HG03432 (cell line): ENCODE measurements at regions not wholly inside any gene's neighbourhood (a gene's known extent, or its start where the extent isn't known, plus 50 kb on each side); places are given as distances from the start of the nearest gene placed in this dataset.

Experiments
- ATAC-seq: cut with Tn5 transposase; IDR thresholded peaks from one replicate; pipeline ENCODE4 v1.9.1; 2021; ENCODE audit warnings: mild to moderate bottlenecking, moderate library complexity; ENCODE audit not compliant: unreplicated experiment

DNA sequence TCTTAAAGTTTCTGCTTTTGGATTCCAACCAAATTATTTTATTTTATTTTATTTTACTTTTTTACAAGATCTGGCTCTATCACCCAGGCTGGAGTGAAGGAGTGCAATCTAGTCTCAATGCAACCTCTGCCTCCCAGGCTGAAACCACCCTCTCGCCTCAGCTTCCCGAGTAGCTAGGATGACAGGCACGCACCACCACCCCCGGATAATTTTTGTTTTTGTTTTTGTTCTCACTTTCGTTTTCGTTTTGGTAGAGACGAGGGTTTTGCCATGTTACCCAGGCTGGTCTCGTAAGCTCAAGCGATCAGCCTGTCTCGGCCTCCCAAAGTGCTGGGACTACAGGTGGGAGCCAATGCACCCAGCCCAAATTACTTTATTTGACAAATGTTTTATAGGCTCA is 219.8 kb downstream of the ETS1 start:
- ATAC-seq: peak; percentile 86

DNA sequence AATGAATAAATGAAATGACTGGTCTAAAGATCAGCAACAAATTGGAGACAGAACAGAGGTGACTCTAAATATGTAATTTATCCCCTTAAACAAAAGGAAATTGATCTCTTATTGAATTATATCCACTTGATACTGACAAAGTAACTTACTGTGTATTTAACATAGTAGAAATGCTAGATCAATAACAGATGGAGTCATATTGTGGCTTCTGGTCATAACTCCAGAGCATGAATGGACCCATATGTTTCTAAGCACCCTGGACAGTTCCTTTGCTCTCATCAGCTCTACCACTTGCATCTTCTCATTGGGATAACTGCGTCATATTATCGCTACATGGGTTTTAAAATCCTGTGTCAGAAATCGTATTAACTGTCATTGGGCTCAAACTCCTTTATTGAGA is 222.3 kb downstream of the ETS1 start:
- ATAC-seq: no peak

- no peak for ATAC-seq
Observed at GRCh38 chr11:128361451-128362020, 225.8 kb downstream of the ETS1 start.

DNA sequence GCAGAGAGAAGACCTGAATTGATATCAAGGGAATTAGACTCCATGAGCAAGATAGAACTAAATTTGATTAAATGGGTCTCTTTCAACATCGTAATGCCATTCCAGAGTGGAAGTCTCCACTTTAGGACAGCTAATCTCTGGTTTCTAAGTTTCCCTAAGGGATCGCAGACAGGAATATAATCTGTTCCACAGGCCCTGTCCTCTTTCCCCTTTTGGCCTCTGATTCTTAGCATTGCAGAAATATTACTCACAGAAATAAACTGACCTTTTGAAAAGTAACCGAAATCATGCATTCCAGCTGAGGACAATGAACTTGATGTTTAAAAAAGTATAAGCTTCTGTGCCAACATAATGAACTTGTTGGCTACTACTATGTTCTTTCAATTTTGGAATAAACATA is 227.8 kb downstream of the ETS1 start:
- ATAC-seq: no peak

- no peak for ATAC-seq
Observed at GRCh38 chr11:128357073-128357472, 230.3 kb downstream of the ETS1 start.

- no peak for ATAC-seq
Observed at GRCh38 chr11:128355558-128355957, 231.8 kb downstream of the ETS1 start.

DNA sequence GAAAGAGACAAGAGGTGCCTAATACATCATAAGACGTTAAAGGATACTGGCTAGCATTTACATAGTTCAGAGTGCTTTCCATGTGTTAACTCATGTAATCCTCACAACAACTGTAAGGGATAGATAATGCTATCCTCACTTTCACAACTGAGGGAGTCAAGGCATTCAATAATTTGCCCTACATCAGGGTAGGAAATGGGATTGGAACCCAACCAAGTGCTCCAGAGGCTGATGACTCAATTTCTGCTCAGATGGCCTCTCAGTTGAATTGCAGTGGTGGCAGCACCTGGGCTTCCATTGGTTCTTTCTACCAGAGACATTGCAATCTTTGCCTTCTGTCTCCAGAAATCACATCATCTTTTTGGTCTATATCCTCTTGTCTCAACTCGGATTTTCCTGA is 232.9 kb downstream of the ETS1 start:
- no peak for ATAC-seq

DNA sequence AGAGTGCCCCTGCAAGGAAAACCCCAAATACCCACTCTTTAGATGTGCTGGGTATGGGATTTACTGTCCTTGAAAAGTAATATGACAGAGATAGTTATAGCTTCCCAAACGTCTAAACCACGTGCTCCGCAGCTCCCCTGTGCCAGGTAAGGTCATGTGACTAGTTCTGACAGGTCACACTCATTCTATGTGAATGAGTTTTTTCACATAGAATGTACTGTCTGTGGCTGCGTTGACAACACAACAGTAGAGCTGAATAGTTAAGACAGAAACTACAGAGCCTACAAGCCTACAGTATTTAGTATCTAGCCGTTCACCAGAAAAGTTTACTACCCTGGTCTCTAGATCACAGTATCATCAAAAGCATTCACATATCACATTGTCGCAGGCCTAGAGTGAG is 236.2 kb downstream of the ETS1 start:
- no peak for ATAC-seq

DNA sequence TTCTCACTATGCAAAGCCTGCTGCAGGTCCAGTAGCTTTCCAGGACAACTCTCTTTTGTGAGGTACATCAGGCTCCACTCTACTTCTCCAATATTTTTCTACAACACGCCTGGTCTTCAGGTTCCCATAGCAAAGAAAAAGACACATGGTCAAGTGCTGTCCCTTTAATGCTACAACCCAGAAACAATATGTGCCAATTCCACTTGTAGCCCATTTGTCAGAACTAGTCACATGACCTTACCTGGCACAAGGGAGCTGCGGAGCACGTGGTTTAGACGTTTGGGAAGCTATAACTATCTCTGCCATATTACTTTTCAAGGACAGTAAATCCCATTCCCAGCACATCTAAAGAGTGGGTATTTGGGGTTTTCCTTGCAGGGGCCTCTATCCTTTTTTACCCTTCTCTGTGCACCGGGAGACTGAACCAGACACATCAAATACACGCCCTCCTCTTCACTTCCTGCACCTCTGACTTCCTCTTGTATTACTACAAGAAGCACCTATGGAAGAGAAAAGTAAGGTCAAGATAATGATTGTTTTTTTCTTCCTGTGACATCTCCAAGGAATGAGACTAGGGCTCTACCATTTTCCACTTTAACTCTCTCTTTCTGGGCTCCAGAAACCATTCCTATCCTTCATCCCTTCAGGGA is 237.6 kb downstream of the ETS1 start:
- no peak for ATAC-seq

- ATAC-seq: no peak
Observed at GRCh38 chr11:128346804-128347203, 240.6 kb downstream of the ETS1 start.

GRCh38 chr11:128345316-128345715 is 242.0 kb downstream of the ETS1 start:
- no peak for ATAC-seq

GRCh38 chr11:128343870-128344269 is 243.5 kb downstream of the ETS1 start:
- ATAC-seq: no peak

- peak; percentile 37 for ATAC-seq
Observed at GRCh38 chr11:128343135-128343514, 244.2 kb downstream of the ETS1 start.

DNA sequence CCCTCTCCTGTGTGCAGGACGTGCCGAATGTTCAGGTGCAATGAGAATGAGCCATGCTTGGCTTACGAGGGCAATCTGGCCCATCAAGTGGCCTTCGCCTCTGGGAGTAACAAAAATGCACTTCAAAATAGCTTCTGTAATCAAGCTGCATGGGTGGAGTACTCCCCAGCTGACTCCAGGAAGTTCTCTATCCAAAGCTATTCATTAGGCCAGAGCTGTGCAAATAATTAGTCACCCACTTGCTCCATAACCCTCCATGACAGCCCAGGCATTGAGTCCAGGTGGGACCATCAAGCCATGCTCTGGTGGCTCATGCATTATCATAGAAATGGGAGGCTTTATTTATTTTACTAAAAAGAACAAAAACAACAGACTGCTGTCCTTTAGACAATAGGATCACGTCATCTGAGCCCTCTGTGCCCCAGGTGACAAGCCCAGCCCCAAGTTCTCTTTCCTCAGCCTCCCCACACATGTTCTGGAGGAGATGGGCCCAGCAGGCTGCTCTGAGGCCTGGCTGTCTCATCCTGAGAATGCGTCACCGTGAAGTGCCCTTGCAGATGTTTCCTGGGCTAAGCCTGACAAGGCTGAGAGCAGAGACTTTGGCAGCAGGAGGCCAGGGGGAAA is 244.7 kb downstream of the ETS1 start:
- peak; percentile 87 for ATAC-seq

GRCh38 chr11:128341280-128342248 is 245.8 kb downstream of the ETS1 start:
- no peak for ATAC-seq

DNA sequence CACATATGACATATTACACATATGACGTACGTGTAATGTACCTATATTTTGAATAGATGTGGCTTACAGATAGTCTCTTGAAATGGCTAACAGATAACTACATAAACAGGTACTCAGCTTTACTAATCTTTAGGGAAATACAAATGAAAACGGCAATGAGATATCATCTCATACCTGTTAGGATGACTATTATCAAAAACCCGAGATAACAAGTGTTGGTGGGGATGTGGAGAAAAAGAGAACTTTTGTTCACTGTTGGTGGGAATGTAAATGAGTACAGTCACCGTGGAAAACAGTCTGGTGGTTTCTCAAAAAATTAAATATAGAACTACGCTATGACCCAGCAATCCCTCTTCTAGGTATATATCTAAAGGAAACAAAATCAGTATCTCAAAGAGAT is 247.6 kb downstream of the ETS1 start:
- no peak for ATAC-seq

DNA sequence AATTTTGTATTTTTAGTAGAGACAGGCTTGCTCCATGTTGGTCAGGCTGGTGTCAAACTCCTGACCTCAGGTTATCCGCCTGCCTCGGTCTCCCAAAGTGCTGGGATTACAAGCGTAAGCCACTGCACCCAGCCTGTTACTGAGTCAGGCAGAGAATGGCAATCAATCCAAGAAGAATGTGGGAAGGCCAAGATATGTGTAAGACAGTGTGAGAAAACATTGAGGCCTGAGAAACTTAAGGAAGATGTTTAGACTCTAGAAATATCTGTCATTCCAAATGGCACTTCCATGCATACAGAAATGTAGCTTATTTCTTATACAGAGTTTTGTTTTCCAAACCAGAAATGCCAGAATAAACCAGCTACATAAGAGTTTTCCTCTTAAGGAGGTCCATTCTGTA is 248.5 kb downstream of the ETS1 start:
- no peak for ATAC-seq

- ATAC-seq: no peak
Observed at GRCh38 chr11:128336203-128336602, 251.2 kb downstream of the ETS1 start.

DNA sequence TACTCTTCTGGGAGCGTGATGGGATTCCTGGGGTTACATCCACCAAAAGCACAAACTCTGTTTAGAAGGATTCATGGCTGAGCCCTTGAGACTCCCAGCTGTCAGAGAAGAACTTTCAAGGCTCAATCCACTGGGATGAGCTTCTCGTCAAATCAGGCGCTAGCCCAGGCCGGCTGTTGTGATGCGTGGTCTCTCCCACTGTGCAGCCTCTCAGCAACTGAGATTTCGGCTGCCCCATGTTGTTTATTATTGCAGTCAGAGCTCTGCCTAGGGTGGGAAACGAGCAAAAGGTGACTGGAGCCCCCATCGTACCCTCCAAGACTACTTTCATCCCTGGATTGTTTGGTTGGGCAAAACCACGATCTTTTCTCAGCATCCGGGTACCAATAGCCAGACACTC is 251.6 kb downstream of the ETS1 start:
- no peak for ATAC-seq

DNA sequence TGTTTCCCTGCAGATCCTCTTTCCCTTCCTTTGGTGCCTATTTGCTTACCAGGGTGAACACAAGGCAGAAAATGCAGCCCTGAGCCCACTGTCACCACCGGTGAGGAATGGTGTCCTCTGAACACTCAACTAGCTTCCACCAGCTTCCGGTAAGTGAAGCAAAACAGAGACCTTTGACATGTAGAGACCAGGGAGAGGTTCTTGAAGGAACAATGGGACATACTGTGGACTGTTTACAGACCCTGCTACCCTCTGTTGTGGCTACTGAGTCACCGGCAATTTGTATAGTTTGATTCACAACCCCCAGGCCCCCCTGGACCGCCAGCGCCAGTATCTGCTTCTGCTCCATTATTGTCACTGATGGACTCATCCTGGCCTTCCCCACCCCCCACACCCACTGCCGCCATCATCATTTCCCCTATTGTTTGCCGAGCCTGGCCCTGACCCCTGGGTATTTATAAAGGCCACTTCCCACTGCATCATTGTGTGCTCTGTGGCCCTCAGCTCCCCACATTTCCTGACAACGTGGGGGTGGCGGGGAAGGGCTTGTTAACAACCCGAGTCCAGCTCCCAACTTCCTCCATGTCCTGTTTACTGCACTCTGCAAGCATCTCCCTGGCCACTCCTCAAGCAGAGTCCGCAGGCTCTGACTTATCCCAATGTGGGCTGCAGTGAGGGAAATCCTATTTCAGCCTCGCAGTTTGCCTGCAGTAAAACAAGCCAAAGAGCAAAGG is 252.9 kb downstream of the ETS1 start:
- no peak for ATAC-seq

- ATAC-seq: no peak
Observed at GRCh38 chr11:128331317-128331716, 256.0 kb downstream of the ETS1 start.
